ENCODE measurements at regions not wholly inside any gene's neighbourhood (a gene's known extent, or its start where the extent isn't known, plus 50 kb on each side); places are given as distances from the start of the nearest gene placed in this dataset.

GRCh38 chr20:43389839-43390626 lies 67.7 kb upstream of the SRSF6 start:
- TF ChIP-seq CTCF (IDR thresholded peaks at IDR 0.05) (no peak), POLR2A (IDR thresholded peaks at IDR 0.05) (no peak)

Measured in lower leg skin (tissue), 3 donors.